T follicular helper cell (primary cell): ENCODE measurements at regions not wholly inside any gene's neighbourhood (a gene's known extent, or its start where the extent isn't known, plus 50 kb on each side); places are given as distances from the start of the nearest gene placed in this dataset.

Experiments used
- DNase-seq: peaks from one replicate; pipeline ENCODE4 v3.0.0-alpha.2; 2020; ENCODE audit warnings: low read depth

DNA sequence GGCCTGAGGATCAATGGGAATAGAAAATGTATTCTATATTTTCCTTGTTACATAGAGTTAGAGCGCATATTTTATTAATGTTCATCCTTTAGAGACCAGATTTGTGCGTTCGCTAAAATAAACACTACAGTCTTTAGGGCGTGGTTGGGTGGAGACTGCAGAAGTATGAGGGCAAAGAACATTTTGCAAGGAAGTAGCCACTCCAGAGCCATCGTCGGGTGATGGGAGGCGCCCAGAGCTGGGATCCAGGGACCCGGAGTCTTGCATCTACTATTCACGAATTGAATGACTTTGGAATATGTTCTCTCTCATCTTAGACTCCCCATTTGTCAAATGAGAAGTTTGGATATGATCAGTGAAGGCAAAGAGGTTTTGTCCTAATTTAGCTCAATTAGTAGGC lies 154.2 kb upstream of the IRX6 start:
- DNase-seq = no peak

DNA sequence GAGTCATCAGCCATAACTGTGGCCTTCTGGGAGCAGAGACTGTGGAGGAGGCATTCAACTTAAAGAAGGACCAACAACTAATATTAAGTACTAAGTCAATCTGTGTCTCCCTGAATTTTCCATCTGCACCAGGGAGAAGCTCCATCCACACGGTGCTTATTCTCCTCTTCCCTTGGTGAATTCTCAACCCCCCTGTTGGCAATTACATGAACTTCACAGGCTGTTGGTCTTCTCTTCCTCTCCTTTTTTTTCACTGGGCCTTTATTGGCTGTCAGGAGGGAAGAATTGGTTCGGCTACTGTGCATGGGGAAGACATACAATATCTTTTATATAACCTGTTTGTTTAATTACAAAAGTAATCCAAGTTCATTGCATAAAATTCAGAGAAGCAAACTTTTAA lies 152.8 kb upstream of the IRX6 start:
- no peak for DNase-seq

DNA sequence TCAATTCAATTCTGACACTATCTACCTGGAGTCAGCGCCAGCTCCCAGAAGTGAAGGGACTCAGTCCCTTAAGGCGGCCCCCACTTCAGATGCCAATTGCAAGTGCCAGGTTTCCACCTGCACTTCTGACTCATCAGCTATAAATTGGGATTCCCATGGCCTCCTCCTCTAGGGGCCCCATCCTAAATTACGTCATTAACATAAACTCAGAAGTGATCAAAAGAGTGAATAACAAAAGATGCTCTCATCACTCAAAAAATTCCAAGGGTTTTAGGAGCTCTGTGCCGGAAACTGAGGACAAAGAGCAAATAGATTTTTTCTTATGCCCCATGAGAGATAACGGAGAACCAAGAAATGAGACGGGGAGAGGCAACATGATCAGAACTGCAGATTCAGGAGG lies 148.6 kb upstream of the IRX6 start:
- DNase-seq = no peak

DNA sequence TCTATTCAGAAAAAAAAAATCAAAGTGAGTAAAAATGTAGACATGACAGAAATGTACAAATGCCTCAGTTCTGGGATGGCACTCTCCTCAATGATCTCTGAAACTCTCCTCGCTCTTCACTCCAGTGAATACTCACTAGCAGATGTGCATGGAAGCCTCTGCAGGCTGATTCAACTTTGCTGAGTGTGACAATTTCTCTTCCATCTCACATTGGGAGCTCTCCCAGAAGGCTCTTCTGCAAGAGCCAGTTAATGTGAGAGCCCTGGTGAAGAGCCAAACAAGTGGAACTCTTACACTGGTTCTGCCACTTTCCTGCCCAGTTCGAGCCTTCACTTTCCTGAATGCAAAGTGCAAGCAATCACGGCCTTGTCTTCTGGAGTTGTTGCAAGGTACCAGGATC lies 147.1 kb upstream of the IRX6 start:
- DNase-seq = no peak

DNA sequence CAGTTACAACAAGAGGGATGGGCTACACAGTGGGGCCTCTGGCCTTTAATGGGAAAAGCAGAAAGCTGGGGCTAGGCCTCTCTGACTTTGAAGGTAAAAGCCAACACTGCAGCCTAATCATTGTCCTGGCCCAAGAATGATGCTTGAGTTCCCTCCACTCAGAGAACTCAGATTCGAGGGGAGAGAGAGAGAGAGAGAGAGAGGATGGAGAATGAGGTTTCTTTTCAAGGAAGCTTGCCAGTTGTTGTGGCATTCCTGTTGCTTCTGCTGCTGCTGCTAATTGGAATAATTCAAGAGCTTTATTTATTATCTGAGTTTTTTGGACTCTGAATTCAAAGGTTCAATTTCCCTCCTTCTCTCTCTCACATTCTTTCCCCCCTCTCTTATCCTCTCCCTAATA lies 144.6 kb upstream of the IRX6 start:
- no peak for DNase-seq

DNA sequence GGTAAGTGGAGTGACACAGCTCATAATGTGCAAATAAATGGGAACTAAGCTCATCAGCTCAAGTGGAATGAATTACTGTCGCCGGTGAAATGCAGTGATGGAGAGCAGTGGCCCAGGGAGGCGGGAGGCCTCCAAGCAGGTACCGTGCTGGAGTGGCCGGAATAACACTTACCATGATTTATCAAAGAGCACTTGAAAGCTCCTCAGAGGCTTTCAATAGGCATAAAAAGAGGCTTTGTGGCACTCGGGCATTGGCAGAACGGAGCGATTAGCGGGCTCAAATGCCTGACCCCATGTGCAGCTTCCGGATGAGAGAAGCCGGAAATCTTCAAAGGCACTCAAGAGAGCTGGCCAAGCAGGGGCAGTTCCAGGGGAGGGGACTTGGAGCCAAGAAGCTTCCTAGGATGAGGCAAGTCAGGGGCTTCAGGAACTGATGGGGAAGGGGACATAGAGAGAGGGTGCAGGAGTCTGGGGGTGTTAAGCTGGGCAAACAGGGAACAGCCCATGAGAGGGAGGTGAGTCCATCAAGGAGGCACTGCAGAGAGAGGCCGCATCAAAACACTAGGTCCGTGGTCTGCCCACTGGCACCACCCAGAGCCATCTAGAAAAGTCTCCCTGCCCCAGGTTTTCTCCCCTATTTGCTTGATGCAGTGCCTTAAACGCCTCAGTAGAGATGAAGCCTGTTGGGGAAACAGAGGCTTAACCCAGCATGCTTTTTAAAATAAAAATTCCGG lies 144.0 kb upstream of the IRX6 start:
- DNase-seq = no peak

DNA sequence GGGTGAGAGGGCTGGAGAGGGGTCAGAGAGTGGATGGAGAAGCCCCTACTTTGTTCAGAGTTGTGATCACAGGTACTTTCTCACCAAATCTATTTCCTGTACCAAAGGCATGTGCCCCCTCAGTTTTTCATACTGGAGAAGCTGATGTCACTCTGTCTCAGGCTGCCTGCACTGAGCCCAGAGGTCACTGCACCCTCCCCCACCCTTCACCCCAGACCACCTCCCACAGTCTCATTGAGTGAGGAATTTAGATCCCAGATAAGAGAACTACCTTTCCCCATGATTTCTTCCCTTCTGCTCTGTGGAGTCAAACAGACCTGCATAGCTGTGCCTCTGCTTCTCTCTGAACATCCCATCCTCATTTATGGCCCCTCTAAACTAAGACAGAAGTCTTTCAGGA lies 140.0 kb upstream of the IRX6 start:
- DNase-seq = no peak

DNA sequence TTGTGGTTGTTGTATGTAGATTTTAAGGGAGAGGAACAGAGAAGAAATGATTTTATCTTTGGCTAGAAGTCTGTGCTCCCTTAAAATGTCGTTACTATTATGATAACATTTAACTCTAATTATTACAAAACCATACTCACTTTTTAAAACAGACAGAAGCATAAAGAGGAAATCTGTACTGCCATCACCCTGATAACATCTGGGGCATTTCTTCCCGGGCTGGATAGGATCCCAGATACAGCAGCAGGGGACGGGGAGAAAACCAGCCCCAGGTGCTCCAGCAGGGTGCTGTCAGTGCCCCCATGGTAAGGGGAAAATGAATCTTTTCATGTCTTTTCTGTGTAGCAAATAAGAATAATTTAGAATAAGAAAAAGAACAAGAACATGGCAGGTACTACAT lies 139.4 kb upstream of the IRX6 start:
- no peak for DNase-seq

DNA sequence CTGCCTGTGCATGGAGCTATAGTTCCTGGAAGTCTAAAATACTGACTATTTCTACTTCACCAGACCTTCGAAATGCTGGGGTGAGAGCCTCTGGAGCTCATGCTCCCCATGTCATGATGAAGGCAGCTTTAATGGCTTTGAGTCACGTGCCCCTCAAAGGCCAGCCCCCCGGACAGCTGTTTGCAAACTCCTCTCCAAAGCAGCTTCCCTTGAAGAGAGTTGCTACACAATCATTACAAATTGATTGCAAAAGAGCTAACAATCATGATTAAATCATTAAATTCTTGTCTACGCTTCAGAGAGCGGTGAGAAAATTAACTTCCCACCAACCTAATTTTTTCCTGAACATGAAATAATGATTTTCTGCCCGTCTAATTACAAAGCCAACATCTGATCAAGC lies 134.8 kb upstream of the IRX6 start:
- DNase-seq = no peak

DNA sequence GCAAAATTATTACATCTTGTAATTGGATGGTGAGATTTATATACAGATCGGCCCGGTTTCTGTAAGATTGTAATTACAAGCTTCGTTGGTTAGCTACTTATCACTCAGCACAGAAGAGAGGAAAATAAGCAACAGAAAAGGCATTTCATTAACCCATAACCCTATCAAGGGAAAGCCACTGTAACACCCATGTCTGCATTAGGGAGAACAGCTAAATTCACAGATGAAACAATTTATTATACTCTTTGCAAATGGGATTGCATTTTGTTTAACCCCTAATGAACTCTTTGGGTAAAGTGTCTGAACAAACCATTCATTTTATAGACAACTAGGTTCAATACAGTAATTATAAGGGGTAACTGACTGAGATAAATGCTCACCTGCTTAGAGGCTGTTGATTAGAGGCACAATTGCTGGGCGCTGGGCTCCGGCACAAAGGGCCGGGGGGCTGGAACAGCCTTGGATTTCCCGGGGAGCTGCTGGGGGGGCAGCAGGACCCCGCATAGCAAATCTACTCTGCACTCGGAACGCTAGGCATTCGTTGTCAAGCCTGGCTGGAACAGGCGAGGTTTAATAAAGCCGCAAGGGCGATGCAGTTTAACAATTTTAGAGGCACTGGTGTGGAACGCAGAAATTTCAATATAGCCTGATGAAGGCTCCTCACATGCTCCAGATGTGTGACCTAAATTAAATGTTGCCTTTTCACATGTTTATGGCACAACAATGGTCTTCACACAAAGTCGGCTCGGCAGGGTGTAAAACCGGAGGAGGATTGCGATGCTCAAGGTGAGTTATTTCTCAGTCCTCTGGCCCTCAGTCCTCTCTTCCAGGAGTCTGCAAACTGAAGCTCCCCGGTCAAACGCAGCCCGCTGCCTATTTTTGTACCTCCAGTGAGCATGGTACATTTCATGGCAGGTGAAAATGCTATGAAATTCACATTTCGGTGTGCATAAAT lies 134.0 kb upstream of the IRX6 start:
- no peak for DNase-seq

DNA sequence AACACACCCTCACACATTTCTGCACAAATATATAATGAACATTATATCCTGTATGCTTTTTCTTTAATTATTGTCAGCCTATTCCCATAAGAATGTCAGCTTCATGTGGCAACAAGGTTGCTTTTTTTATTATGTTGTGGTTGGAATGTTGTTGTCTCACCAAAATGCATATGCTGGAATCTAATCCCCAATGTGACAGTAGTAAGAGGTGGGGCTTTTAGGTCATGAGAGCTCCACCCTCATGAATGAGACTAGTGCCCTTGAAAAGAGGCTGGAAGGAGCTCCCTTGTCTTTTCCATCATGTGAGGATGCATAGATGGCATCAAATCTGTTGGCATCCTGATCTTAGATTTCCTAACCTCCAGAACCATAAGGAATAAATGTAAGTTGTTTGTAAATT lies 131.3 kb upstream of the IRX6 start:
- DNase-seq = no peak

DNA sequence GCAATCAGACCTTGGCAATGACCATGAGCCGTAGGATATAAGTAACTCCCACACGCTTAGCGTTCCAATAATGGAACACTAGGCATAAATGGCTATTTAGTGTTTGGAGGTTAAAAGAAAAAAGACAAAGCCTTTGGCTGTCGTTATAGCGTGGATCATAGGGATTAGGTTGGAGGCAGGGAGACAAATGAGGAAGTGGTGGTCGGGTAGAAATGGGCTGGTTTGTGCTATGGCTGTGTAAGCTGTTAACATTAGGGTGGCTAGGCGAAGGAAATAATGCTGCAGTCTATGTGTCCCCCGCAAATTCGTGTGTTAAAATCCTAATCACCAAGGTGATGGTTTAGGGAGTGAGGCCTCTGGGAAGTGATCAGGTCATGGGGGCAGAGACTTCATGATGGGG lies 120.4 kb upstream of the IRX6 start:
- DNase-seq = no peak

DNA sequence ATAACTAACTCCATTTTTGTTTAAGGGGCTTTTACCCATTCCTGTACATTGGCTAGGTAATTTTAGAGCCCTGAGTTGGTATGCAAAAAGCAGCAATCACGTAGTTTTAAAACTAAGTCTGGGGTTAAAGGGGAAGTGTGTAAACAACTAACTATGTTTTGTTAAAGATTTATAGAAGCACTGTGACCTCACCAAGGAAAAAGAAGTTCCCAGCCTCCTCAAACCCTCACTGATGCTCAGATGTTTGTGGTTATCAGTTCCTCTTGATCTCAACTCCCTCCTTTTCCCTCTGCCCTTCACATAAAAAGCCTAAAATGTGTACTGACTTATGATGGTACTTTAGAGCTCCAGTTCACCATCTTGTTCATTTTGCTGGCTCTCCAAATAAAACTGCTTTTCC lies 119.9 kb upstream of the IRX6 start:
- no peak for DNase-seq

DNA sequence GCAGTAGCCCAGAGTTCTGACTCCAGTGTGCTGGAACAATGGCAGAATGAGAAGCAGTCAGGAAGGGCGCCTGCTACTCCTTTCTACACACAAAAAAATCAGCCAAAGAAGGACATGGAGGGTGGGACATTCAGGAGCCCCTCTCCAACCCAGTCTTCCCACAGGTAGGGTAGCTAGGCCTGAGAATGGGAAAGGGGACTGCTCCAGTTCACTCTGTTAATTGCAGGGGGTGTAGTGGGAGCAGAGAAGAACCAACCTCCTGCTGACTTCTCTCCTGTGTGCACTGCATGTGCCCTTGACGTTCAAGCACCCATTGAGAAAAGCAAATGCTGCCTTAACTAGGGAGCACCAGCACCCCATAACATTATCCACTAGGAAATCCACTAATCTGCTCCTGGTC lies 119.1 kb upstream of the IRX6 start:
- DNase-seq = no peak

DNA sequence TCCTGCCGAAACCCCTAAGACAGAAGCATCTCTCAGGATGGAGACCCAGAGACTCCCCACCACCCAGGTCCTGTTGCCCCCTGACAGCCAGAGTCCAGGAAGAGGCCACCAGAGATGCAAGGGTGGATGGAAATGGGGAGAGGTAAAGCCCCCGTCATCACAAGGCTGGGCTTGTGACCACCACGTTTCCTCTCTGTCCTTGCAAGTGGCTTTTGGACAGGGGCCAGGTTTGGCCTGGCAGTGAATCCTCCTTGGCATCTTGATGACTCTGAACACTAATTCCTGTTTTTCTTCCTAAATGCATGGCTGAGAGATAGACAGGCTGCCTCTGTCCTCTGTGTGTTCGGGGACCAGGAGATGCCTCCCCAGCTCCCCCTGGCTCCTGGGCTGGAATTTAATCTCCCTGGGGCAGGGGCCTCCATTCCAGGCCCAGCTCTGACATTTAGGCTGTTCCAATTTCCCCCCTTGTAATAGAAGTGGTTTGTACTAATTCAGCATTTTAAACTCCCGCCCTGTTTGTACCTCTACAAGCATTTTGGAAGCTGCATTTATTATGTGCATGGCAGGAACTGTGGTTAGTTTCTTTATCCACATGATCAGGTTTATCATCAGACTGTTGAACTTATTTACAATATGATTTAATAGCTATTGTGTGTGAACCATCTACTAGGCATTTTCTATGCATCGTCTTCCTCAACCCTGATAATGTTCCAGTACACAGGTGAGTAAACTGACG lies 116.1 kb upstream of the IRX6 start:
- no peak for DNase-seq

DNA sequence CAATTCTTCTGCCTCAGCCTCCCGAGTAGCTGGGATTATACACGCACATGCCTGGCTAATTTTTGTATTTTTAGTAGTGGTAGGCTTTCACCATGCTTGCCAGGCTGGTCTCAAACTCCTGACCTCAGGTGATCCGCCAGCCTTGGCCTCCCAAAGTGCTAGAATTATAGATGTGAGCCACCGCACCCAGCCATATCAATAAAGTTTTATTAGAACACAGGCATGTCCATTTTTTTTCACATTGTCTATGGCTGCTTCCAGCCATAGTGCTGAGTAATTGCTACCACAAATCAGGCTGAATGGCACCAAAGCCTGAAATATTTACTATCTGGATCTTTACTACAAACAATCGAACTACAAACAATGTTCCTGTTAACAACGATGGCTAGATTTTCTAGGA lies 114.4 kb upstream of the IRX6 start:
- no peak for DNase-seq

DNA sequence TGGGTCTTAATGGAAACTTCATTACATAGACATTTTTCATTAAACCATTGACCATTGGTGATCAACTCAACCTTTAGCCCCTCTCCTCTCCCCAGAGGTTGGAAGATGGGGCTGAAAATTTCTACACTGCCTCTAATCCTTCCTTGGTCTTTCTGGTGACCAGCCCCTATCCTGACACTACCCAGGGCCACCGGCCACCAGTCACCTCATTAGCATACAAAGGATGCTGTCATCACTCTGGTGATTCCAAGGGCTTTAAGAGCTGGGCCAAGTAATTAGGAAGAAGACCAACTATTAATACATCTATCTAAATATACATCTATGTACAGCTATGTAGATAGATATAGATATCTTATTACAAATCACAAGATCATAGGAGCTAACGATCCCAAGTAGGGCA lies 111.2 kb upstream of the IRX6 start:
- DNase-seq = no peak

DNA sequence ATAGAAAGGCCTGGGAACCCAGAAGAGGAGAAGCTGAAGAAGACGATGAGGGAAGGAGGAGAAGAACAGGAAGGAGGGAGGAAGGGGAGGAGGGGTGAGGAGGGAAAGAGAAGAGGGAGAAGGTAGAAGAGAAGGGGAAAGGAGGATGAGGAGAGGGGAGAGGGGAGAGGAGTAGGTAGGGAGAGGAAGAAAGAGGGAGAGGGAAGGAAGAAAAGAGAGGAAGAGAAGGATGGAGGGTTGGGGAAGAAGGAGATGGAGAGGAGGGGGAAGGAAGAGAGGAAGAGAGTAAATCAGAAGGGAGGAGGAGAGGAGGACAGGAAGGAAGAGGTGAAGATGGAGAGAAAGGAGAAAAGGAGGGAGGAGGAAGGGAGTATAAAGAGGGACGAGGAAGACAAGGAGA lies 109.6 kb upstream of the IRX6 start:
- no peak for DNase-seq

DNA sequence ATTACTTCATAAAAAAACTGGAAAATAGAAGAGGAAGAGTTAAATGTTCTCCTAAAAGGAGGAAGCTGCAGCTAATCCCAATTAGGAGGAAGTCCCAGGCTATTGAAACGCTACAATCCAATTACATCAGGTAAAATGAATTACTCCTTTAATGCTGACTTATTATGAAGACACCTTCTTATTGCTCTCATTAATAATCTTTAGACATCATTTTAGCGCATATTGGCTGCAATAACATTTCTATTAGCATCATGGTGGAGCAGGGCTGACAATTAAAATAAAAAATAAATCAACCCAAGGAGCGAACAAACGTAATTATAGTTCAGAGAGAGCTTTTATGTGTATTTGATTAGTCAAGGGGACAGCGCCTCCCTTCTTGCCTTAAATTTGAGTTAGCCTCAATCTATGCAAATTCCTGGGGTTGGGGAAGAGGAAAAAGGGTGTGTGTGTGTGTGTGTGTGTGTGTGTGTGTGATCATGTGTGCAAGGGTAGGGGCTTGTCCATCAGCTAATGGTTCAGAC lies 109.0 kb upstream of the IRX6 start:
- no peak for DNase-seq

DNA sequence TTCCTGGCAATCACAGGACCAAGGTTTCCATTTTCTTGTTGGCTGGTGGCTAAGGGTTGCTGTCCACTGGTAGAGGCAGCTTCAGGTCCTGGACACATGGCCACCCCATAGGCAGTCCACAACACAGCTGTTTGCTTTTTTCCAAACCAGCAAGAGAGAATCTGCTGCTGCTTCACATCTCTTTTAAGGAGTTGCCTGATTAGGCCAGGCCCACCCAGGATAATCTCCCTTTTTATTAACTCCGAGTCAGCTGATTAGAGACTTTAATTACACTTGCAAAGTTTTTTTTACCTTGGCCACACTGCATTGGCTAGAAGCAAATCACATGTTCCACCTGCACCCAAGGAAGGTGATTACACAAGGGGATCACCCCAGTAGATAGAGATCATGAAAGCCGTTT lies 106.6 kb upstream of the IRX6 start:
- no peak for DNase-seq

DNA sequence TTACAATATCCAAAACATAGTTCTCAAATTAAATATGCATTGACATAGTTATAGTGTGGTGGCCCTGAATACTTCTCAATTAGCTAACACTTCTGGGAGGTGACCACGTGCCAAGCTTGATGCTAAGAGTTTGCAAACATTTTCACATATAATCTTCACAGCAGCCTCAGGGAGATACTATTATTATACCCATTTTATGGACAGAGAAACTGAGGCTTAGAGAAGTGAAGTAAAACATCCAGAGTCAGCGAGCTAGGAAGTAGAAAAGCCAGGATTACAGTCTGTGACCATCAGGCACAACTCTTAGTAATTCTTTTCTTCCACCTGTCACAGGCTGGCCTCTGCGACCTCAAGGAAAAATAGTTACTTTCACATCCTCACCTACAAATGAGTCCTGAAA lies 102.2 kb upstream of the IRX6 start:
- no peak for DNase-seq

DNA sequence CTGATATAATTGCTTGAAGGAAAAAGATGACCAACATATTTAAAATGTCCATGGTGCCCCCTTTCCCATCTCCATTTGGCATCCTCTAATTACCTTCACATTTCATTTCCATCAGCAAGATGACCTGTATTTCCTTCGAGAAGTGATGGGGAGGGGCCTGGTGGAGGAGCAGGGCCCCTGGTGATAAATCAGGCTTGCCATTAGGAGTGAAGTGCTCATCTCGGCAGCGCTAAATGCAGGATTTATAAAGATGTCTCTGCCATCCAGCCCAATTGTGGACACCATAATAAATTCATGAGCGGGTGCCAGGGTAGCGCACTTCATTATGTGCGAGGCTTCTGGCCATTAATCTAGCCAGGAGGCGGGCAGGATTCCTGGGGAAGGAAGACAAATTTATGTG lies 101.5 kb upstream of the IRX6 start:
- DNase-seq = no peak
